HepG2 (cell line): ENCODE measurements at regions not wholly inside any gene's neighbourhood (a gene's known extent, or its start where the extent isn't known, plus 50 kb on each side); places are given as distances from the start of the nearest gene placed in this dataset.

Experiments
- ATAC-seq: fragments of 200-7000 bp; cut with Tn5 transposase; 3 replicates; pipeline ENCODE4 v1.9.1; 2020; ENCODE audit warnings: mild to moderate bottlenecking, moderate library complexity
- BruUV-seq: library from RNA; stranded (reverse); fragments of 400-500 nt; replicated peaks from 2 replicates; lab custom pipeline; 2021; lab: Mats Ljungman, UMichigan
- CTCF ChIA-PET: fragments of 300-600 bp; formaldehyde crosslinking; extraction: SDS; loops from one replicate; lab custom pipeline; 2021; ENCODE audit warnings: low total read pairs, inconsistent platforms, low intra/inter-chr PET ratio; lab: Yijun Ruan, JAX
- POLR2A ChIA-PET: fragments of 350-600 bp; sonication (Branson Sonifier 250); formaldehyde crosslinking; loops from one replicate; lab custom pipeline; 2020; ENCODE audit warnings: antibody characterized with exemption, inconsistent platforms; lab: Yijun Ruan, JAX
- DNase-seq: peaks from one replicate; pipeline ENCODE4 v3.0.0-alpha.2; 2015; ENCODE audit warnings: low spot score
- FAIRE-seq: peaks from 3 replicates; lab custom pipeline; 2011; peaks lifted over from hg19 to GRCh38; lab: Jason Lieb, UNC
- H2AFZ ChIP-seq: one replicate; pipeline ENCODE4 v1.6.1; 2011; ENCODE audit warnings: low read length, inconsistent platforms
- H3K27ac ChIP-seq: fragments of 300-600 bp; 3 replicates; pipeline ENCODE4 v1.8.0; 2011; ENCODE audit warnings: mixed run types, mild to moderate bottlenecking, mixed read lengths, low read length, inconsistent platforms; ENCODE audit not compliant: insufficient read depth; ENCODE audit errors: extremely low read length
- H3K27me3 ChIP-seq, 2 experiments: fragments of 200-600 bp in 1 of 2; 2 replicates in 1 of 2; 3 replicates in 1 of 2; pipeline versions ENCODE4 v1.6.0 to v1.8.0; 2011; ENCODE audit warnings: low read length in 2 of 2, mild to moderate bottlenecking in 2 of 2, moderate library complexity in 2 of 2, inconsistent platforms in 1 of 2; ENCODE audit not compliant: insufficient read depth in 2 of 2, control insufficient read depth in 1 of 2
- H3K36me3 ChIP-seq, 2 experiments: fragments of 200-600 bp in 1 of 2; replicated peaks in 1 of 2; 2 replicates in 1 of 2; 3 replicates in 1 of 2; pipeline versions ENCODE4 v1.5.1 to v1.8.0; 2011; ENCODE audit warnings: low read length in 2 of 2, inconsistent platforms in 1 of 2; ENCODE audit not compliant: insufficient read depth in 2 of 2, control insufficient read depth in 1 of 2
- H3K4me1 ChIP-seq: 2 replicates; pipeline ENCODE4 v1.5.1; 2012; ENCODE audit warnings: low read length, inconsistent platforms; ENCODE audit not compliant: insufficient read depth
- H3K4me2 ChIP-seq: 2 replicates; pipeline ENCODE4 v1.6.0; 2011; ENCODE audit warnings: low read depth, low read length, inconsistent platforms
- H3K4me3 ChIP-seq, 3 experiments: fragments of 200-600 bp in 1 of 3; sonication (generic), shearing (Covaris generic) in 1 of 3; replicated peaks in 1 of 3; 2 replicates each; pipeline ENCODE4 v1.5.1; 2011 to 2016; ENCODE audit warnings: low read length in 3 of 3, inconsistent platforms in 2 of 3, low read depth in 2 of 3, mild to moderate bottlenecking in 2 of 3, control low read depth in 1 of 3, mixed read lengths in 1 of 3; ENCODE audit not compliant: insufficient read depth in 1 of 3
- H3K79me2 ChIP-seq: one replicate; pipeline ENCODE4 v1.6.1; 2011; ENCODE audit warnings: low read length, inconsistent platforms; ENCODE audit not compliant: insufficient read depth
- H3K9ac ChIP-seq: 2 replicates; pipeline ENCODE4 v1.6.0; 2011; ENCODE audit warnings: mild to moderate bottlenecking, low read depth, low read length, inconsistent platforms; ENCODE audit not compliant: insufficient read depth
- H3K9me3 ChIP-seq: 2 replicates; pipeline ENCODE4 v1.5.1; 2012; ENCODE audit warnings: mild to moderate bottlenecking, low read length
- H4K20me1 ChIP-seq: 2 replicates; pipeline ENCODE4 v1.6.0; 2011; ENCODE audit warnings: inconsistent platforms, mild to moderate bottlenecking, low read length, moderate library complexity; ENCODE audit not compliant: insufficient read depth
- ADNP ChIP-seq: sonication (generic); formaldehyde crosslinking; IDR thresholded peaks from 2 replicates; pipeline ENCODE4 v1.4.0; 2020; ENCODE audit warnings: missing genetic modification reagents
- BRCA1 ChIP-seq: sonication (generic); formaldehyde crosslinking; IDR thresholded peaks from 2 replicates; pipeline ENCODE4 v1.4.0; 2020; ENCODE audit warnings: missing genetic modification reagents
- CBFB ChIP-seq: sonication (generic); formaldehyde crosslinking; IDR thresholded peaks from 2 replicates; pipeline ENCODE4 v1.4.0; 2020; ENCODE audit warnings: missing genetic modification reagents
- CENPX ChIP-seq: sonication (generic); formaldehyde crosslinking; IDR thresholded peaks from 2 replicates; pipeline ENCODE4 v1.9.0; 2021; ENCODE audit warnings: mild to moderate bottlenecking, missing genetic modification reagents, moderate library complexity
- ELF4 ChIP-seq: sonication (generic); formaldehyde crosslinking; IDR thresholded peaks from 2 replicates; pipeline ENCODE4 v1.5.0; 2020; ENCODE audit warnings: missing genetic modification reagents, mild to moderate bottlenecking, moderate library complexity, borderline replicate concordance
- FOSL2 ChIP-seq: sonication (generic); formaldehyde crosslinking; IDR thresholded peaks from 2 replicates; pipeline ENCODE4 v1.4.0; 2020; ENCODE audit warnings: missing genetic modification reagents
- HDAC2 ChIP-seq: sonication (generic); formaldehyde crosslinking; IDR thresholded peaks from 2 replicates; pipeline ENCODE4 v1.4.0; 2020; ENCODE audit warnings: missing genetic modification reagents
- PHF8 ChIP-seq: sonication (generic); formaldehyde crosslinking; IDR thresholded peaks from 2 replicates; pipeline ENCODE4 v1.5.0; 2020; ENCODE audit warnings: missing genetic modification reagents
- SRY ChIP-seq: sonication (generic); formaldehyde crosslinking; IDR thresholded peaks from 2 replicates; pipeline ENCODE4 v1.8.0; 2022; ENCODE audit warnings: mild to moderate bottlenecking, missing genetic modification reagents
- ZNF136 ChIP-seq: sonication (generic); formaldehyde crosslinking; IDR thresholded peaks from 2 replicates; pipeline ENCODE4 v1.8.1; 2022; ENCODE audit warnings: low read depth, mild to moderate bottlenecking, moderate library complexity, missing genetic modification reagents
- ZNF274 ChIP-seq: sonication (generic); formaldehyde crosslinking; IDR thresholded peaks from 2 replicates; pipeline ENCODE4 v1.5.1; 2020; ENCODE audit warnings: mild to moderate bottlenecking, missing genetic modification reagents
- ZNF354B ChIP-seq: sonication (generic); formaldehyde crosslinking; IDR thresholded peaks from 2 replicates; pipeline ENCODE4 v1.8.0; 2022; ENCODE audit warnings: mild to moderate bottlenecking, missing genetic modification reagents
- ZNF557 ChIP-seq: sonication (generic); formaldehyde crosslinking; IDR thresholded peaks from 2 replicates; pipeline ENCODE4 v1.4.0; 2020; ENCODE audit warnings: missing genetic modification reagents
- WGBS: methylation state at CpG from one replicate; pipeline ENCODE4 v1.1.6; 2017; ENCODE audit warnings: low lambda C conversion rate; 5-methylcytosine and 5-hydroxymethylcytosine counted together
- in situ Hi-C: cut with HindIII; loops from 2 replicates; pipeline ENCODE4 v1.10.0; 2017; ENCODE audit warnings: low pct_unique_long_range_greater_than_20kb; ENCODE audit not compliant: extremely low pct_ligation_motif_present
- intact Hi-C: fragments of 100-400 bp; cut with micrococcal nuclease; formaldehyde crosslinking; loops from one replicate; pipeline ENCODE4 v1.10.0; 2022; ENCODE audit not compliant: unreplicated experiment
- TF ChIP-seq, protein P1 (sequence below): sonication (generic); formaldehyde crosslinking; IDR thresholded peaks from 2 replicates; pipeline ENCODE4 v1.5.0; 2020; ENCODE audit warnings: mild to moderate bottlenecking, missing genetic modification reagents
- TF ChIP-seq, protein P2 (sequence below): sonication (generic); formaldehyde crosslinking; IDR thresholded peaks from 2 replicates; pipeline ENCODE4 v1.4.0; 2020; ENCODE audit warnings: missing genetic modification reagents
- TF ChIP-seq, protein P3 (sequence below): sonication (generic); formaldehyde crosslinking; IDR thresholded peaks from 2 replicates; pipeline ENCODE4 v1.4.0; 2020; ENCODE audit warnings: mild to moderate bottlenecking, missing genetic modification reagents

DNA sequence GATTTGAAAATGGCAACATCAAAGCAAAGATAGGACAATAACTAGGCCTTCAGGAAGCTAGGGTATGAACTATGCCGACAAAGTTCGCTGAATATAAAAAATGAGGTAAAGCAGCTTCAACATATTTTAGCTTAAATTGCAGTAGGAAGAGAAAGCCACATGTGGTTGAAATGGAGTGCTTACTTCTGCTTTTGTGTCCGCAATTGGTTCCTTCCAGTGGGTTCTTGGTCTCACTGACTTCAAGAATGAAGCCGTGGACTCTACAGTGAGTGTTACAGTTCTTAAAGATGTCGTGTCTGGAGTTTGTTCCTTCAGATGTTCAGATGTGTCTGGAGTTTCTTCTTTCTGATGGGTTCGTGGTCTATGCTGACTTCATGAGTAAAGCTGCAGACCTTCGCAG lies 95.2 kb downstream of the APTX start:
- no peak for ATAC-seq
- H4K20me1 ChIP-seq = no peaks in the 10 kb centered on the region
- H3K27ac ChIP-seq = no peak overlapping the region
- no peaks in the 10 kb centered on the region for H3K36me3 ChIP-seq
- H3K4me1 ChIP-seq = peaks cover 8% of the 10 kb centered on the region
- ChIA-PET POLR2A (no interaction called here), CTCF (no interaction called here)
- in situ Hi-C loops (no loop called here), intact Hi-C loops (no loop called here)
- no peaks in the 10 kb centered on the region for H3K27me3 ChIP-seq
- H3K9ac ChIP-seq = no peak overlapping the region
- no peak overlapping the region for H3K4me2 ChIP-seq
- H2AFZ ChIP-seq = no peak overlapping the region
- DNase-seq = no peak
- WGBS = 53% methylated on average over 6 of the region's 7 CpGs
- no TSS peak for BruUV-seq
- FAIRE-seq = no peak
- H3K9me3 ChIP-seq = no peaks in the 10 kb centered on the region
- H3K79me2 ChIP-seq = no peaks in the 10 kb centered on the region
- no peak overlapping the region for H3K4me3 ChIP-seq
- TF ChIP-seq, protein P1, sequence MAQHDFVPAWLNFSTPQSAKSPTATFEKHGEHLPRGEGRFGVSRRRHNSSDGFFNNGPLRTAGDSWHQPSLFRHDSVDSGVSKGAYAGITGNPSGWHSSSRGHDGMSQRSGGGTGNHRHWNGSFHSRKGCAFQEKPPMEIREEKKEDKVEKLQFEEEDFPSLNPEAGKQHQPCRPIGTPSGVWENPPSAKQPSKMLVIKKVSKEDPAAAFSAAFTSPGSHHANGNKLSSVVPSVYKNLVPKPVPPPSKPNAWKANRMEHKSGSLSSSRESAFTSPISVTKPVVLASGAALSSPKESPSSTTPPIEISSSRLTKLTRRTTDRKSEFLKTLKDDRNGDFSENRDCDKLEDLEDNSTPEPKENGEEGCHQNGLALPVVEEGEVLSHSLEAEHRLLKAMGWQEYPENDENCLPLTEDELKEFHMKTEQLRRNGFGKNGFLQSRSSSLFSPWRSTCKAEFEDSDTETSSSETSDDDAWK = no peak
- TF ChIP-seq, protein P2, sequence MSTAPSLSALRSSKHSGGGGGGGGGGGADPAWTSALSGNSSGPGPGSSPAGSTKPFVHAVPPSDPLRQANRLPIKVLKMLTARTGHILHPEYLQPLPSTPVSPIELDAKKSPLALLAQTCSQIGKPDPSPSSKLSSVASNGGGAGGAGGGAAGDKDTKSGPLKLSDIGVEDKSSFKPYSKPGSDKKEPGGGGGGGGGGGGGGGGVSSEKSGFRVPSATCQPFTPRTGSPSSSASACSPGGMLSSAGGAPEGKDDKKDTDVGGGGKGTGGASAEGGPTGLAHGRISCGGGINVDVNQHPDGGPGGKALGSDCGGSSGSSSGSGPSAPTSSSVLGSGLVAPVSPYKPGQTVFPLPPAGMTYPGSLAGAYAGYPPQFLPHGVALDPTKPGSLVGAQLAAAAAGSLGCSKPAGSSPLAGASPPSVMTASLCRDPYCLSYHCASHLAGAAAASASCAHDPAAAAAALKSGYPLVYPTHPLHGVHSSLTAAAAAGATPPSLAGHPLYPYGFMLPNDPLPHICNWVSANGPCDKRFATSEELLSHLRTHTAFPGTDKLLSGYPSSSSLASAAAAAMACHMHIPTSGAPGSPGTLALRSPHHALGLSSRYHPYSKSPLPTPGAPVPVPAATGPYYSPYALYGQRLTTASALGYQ (CRISPR knock-in tag) = no peak
- no peak for TF ChIP-seq PHF8
- TF ChIP-seq FOSL2 (CRISPR knock-in tag) = no peak
- TF ChIP-seq ELF4 (CRISPR knock-in tag) = no peak
- no peak for TF ChIP-seq HDAC2 (CRISPR knock-in tag)
- TF ChIP-seq SRY (CRISPR knock-in tag) = no peak
- TF ChIP-seq ZNF354B (CRISPR knock-in tag) = no peak
- TF ChIP-seq BRCA1 = no peak
- no peak for TF ChIP-seq CENPX (CRISPR knock-in tag)
- TF ChIP-seq ZNF274 (CRISPR knock-in tag) = no peak
- TF ChIP-seq ADNP (CRISPR knock-in tag) = no peak
- TF ChIP-seq ZNF557 = no peak
- TF ChIP-seq CBFB (CRISPR knock-in tag) = no peak
- TF ChIP-seq ZNF136 (CRISPR knock-in tag) = no peak
- TF ChIP-seq, protein P3, sequence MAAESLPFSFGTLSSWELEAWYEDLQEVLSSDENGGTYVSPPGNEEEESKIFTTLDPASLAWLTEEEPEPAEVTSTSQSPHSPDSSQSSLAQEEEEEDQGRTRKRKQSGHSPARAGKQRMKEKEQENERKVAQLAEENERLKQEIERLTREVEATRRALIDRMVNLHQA = no peak
